ENCODE measurements at regions not wholly inside any gene's neighbourhood (a gene's known extent, or its start where the extent isn't known, plus 50 kb on each side); places are given as distances from the start of the nearest gene placed in this dataset.
"Not testable (repeated sequence)": the region's sequence is repeated elsewhere in the genome, so short reads cannot be mapped to it uniquely, and the experiment has no call there.

DNA sequence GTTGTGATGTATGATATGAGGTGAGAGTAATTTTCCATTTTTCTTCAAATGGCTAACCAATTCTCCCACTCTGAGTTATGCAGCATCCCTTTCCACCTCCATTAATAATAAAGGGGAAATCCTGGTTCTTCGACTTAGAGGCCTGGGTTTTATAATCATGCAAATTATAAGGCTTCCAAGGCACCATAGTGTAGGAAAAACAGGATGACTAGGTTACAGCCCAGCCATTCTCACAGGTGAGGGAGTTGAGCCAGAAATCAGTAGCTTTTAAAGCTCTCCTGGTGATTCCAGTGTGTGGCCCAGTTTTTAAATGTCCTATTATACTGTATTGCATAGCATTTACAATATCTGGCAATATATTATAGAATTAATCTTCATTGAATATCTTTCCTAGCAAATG is 203.1 kb downstream of the ARHGEF9 start:
- no peak for DNase-seq (ENCODE audit: low read depth)

DNA sequence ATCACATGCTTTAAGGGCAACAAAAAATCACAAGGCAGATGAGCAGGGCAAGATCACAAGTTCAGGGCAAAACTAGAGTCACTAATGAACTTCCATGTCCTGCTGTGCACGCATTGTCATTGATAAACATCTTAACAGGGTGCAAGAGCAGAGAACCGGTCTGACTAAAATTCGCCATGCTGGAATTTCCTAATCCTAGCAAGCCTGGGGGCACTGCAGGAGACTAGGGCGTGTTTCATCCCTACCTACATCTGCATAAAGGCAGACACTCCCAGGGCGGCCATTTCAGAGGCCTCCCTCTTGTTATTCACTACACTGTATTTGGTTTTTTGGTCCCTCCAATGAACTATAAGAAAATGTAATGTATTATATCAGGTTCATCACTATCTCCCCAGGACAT is 203.6 kb downstream of the ARHGEF9 start:
- DNase-seq (ENCODE audit: low read depth), result no peak

- no peak for DNase-seq (ENCODE audit: low read depth)
Measured at GRCh38 chrX:63576533-63576932, 208.5 kb downstream of the ARHGEF9 start.

DNA sequence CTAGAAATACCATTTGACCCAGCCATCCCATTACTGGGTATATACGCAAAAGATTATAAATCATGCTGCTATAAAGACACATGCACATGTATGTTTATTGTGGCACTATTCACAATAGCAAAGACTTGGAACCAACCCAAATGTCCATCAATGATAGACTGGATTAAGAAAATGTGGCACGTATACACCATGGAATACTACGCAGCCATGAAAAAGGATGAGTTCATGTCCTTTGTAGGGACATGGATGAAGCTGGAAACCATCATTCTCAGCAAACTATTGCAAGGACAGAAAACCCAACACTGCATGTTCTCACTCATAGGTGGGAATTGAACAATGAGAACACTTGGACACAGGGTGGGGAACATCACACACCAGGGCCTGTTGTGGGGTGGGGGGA is 209.3 kb downstream of the ARHGEF9 start:
- DNase-seq (ENCODE audit: low read depth), result not testable (repeated sequence)

- no peak for DNase-seq (ENCODE audit: low read depth)
Measured at GRCh38 chrX:63566856-63567255, 215.7 kb upstream of the SPIN4 start.

GRCh38 chrX:63561425-63561824 is 210.3 kb upstream of the SPIN4 start:
- peak; percentile 3 for DNase-seq (ENCODE audit: low read depth)

- peak; percentile 80 for DNase-seq (ENCODE audit: low read depth)
Measured at GRCh38 chrX:63560601-63561218, 209.6 kb upstream of the SPIN4 start.

DNA sequence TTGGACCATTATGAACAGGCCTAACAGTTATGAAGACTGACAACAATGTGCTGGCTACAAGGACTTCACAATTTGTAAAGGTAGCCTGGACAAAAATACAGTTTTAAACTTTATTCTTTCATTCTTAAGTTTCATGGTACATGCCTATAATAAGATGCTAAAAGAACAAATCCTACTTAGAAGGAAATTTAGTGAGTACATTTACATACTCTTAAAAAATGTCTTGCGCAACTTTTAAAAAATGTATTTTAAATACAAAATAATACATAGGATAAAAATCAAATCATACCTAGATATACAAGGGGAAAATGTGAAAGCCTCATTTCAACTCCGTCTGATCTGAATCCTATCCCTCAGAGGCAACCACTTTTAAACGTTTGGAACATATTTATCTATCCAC is 200.7 kb upstream of the SPIN4 start:
- no peak for DNase-seq (ENCODE audit: low read depth)

DNA sequence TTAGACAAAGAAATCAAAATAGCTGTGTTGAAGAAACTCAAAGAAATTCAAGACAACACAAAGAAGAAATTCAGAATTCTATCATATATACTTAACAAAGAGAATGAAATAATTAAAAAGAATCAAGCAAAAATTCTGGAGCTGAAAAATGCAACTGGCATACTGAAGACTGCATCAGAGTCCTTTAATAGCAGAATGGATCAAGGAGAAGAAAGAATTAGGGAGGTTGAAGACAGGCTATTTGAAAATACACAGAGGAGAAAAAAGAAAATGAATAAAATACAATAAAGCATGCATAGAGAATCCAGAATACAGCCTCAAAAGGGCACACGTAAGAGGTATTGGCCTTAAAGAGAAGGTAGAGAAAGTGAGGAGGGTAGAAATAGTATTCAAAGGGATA is 179.5 kb upstream of the SPIN4 start:
- no peak for DNase-seq (ENCODE audit: low read depth)

GRCh38 chrX:63529961-63530360 is 178.8 kb upstream of the SPIN4 start:
- no peak for DNase-seq (ENCODE audit: low read depth)

GRCh38 chrX:63526863-63527262 is 175.7 kb upstream of the SPIN4 start:
- no peak for DNase-seq (ENCODE audit: low read depth)

- no peak for DNase-seq (ENCODE audit: low read depth)
Measured at GRCh38 chrX:63525491-63525890, 174.4 kb upstream of the SPIN4 start.

DNA sequence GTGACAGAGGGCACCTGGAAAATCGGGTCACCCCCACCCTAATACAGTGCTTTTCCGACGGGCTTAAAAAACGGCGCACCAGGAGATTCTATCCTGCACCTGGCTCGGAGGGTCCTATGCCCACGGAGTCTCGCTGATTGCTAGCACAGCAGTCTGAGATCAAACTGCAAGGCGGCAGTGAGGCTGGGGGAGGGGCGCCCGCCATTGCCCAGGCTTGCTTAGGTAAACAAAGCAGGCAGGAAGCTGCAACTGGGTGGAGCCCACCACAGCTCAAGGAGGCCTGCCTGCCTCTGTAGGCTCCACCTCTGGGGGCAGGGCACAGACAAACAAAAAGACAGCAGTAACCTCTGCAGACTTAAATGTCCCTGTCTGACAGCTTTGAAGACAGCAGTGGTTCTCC is 168.2 kb upstream of the SPIN4 start:
- not testable (repeated sequence) for DNase-seq (ENCODE audit: low read depth)

DNA sequence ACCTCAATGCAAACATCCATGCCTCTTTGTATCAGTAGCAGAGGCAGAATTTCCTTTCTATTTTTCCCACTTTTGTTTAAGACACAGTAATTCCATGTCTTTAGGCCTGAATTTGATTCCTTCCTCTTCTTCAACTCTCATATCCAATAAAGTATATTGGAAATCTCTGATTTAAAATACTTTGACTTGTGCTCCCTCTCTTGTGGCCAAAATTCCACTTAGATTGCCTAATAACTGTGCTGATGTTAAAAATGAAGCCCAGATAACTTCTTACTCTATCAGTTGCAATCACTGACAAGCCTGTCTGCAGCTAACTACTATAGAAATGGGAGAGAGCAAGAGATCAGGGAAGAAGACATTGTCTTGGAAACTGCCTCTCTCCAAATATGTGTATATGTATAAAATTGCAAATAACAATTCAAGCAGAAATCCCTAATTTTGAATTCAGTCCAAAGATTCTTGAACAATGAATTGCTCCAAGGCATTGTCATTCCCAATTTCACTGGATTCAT is 163.5 kb upstream of the SPIN4 start:
- no peak for DNase-seq (ENCODE audit: low read depth)

DNA sequence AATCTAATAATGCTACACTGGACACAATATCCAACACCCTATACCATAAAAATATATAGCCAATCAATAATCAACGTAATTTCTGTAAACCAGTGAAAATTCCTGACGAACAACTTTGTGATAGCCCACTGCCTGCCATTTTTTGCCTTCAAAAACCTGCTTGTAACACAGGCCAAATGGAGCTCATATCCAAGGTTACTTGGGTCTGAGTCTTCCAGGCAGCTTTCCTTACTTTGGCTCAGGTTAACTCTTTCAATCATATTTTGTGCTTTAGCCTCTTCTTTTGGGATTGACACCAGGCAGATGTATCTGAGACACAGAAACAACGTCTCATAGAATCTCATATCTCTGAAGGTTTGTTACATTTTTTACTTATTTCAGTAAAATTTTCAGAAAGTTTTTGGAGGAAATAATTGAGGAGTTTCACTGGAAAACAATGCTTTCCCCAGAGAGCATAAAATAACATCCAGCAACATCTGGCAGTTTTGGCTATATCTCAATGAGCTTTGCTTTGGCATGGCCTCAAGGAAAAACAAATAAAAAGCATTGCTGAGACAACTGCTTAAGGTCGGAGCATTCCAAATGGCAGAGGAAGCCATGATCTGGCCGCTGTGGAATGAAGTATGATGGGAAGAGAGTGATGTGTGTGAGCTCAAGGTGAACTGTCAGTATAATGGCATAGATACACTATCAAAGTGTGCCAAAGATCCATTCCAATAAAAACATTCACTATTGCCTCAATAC is 162.9 kb upstream of the SPIN4 start:
- peak; percentile 70 for DNase-seq (ENCODE audit: low read depth)

DNA sequence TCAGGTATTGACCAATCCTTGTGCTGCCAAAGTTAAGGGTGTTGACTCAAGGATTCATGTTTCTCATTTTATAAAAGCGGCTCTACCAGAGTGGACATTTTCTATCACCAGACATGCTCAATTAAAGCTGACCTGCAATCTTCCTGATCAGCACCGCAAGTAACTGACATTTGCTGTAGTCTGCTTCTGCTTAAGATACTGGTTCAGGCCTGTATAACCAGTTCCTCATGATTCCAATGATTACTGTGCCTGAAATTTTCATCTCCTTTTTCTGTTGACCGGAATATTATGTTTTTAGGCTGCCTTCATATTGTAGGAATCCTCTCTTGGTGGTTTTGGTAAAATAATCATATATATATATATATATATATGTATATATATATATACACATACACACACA is 160.2 kb upstream of the SPIN4 start:
- no peak for DNase-seq (ENCODE audit: low read depth)

- no peak for DNase-seq (ENCODE audit: low read depth)
Measured at GRCh38 chrX:63508668-63509067, 157.5 kb upstream of the SPIN4 start.

DNA sequence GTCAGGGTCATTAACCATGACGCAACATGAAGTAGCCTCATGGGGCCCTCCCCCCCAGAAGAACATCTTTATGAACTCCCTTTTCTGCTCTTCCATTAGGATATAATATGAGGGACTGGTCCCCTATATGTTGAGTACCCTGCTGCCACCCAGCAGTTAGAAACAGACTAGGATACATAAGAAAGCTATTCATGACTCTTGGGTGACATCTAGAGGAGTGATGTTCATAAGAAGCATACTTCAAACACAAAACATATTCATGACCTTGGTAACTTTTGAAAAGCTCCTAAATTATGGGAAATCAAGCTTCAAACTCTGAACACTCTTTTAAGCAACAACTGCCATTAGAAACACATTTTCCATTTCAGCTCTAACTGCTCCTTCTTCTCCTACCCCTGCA is 155.2 kb upstream of the SPIN4 start:
- peak; percentile 36 for DNase-seq (ENCODE audit: low read depth)

GRCh38 chrX:63503541-63503940 is 152.4 kb upstream of the SPIN4 start:
- peak; percentile 40 for DNase-seq (ENCODE audit: low read depth)

- no peak for DNase-seq (ENCODE audit: low read depth)
Measured at GRCh38 chrX:63488546-63489373, 137.6 kb upstream of the SPIN4 start.

GRCh38 chrX:63475200-63475599 is 124.1 kb upstream of the SPIN4 start:
- peak; percentile 3 for DNase-seq (ENCODE audit: low read depth)

DNA sequence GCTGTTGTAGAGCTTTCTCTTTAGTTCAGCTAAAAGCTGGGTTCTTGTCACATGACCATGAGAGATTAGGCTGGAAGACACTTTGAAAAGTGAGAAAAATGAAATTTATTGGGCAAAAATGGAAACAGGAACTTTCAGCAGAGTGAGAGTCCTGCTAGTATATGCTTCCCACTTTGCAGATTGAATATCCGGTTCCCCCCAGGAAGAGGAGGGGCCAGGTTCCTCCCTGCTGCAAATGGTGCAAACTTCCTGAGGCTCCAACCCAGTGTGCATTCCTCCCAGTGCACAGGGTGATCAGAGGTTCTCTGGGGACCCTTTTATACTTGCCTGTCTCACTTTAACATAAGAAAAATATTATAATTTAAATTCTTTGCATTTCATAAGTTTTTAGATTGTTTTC is 119.9 kb upstream of the SPIN4 start:
- DNase-seq (ENCODE audit: low read depth), result no peak

Data from myocyte (in vitro differentiated cells).